HCT116 (cell line): ENCODE measurements at regions not wholly inside any gene's neighbourhood (a gene's known extent, or its start where the extent isn't known, plus 50 kb on each side); places are given as distances from the start of the nearest gene placed in this dataset.

Source experiments
- ATAC-seq: fragments of 200-7000 bp; cut with Tn5 transposase; 2 replicates; pipeline ENCODE4 v1.9.1; 2020; ENCODE audit warnings: mild to moderate bottlenecking, moderate library complexity
- BruUV-seq: library from RNA; stranded (reverse); fragments of 400-500 nt; replicated peaks from 2 replicates; lab custom pipeline; 2021; lab: Mats Ljungman, UMichigan
- CTCF ChIA-PET: fragments of 300-600 bp; sonication (Branson Sonifier 250); formaldehyde crosslinking; loops from one replicate; lab custom pipeline; 2021; ENCODE audit warnings: antibody characterized with exemption; lab: Charles Lee
- POLR2A ChIA-PET: fragments of 300-600, 350-600 bp; sonication (Branson Sonifier 250); formaldehyde crosslinking; loops from one replicate; lab custom pipeline; 2021; ENCODE audit warnings: antibody characterized with exemption; lab: Charles Lee
- RAD21 ChIA-PET, 2 experiments: fragments of 300-600 bp; sonication (Branson Sonifier 250); formaldehyde crosslinking; loops; one replicate each; lab custom pipeline; 2023; ENCODE audit warnings: low total read pairs in 2 of 2; ENCODE audit not compliant: uncharacterized antibody in 2 of 2, unreplicated experiment in 2 of 2, low non-redundant PET in 1 of 2; lab: Charles Lee
- DNase-seq: peaks from one replicate; pipeline ENCODE4 v3.0.0-alpha.2; 2010; ENCODE audit warnings: low read depth, low spot score
- H2AFZ ChIP-seq: fragments of 200-600 bp; shearing (Covaris generic), sonication (generic); 2 replicates; pipeline ENCODE4 v1.6.1; 2017; ENCODE audit warnings: low read depth, mixed run types, mixed read lengths, antibody characterized with exemption, low read length; ENCODE audit not compliant: poor library complexity, severe bottlenecking
- H3K27ac ChIP-seq: 2 replicates; pipeline ENCODE4 v1.5.1; 2012; ENCODE audit warnings: low read depth, low read length
- H3K27me3 ChIP-seq: fragments of 200-600 bp; sonication (generic); 2 replicates; pipeline ENCODE4 v1.6.1; 2016; ENCODE audit warnings: mixed run types, low read length, mixed read lengths; ENCODE audit not compliant: insufficient read depth
- H3K36me3 ChIP-seq, 2 experiments: fragments of 200-500 bp in 1 of 2; fragments of 200-600 bp in 1 of 2; sonication (Bioruptor generic) in 1 of 2; sonication (generic) in 1 of 2; 2 replicates each; pipeline versions ENCODE4 v1.5.1 to v1.6.1; 2014 to 2016; ENCODE audit warnings: low read length in 2 of 2, inconsistent platforms in 1 of 2, mixed read lengths in 1 of 2, mixed run types in 1 of 2; ENCODE audit not compliant: insufficient read depth in 2 of 2, control insufficient read depth in 1 of 2
- H3K4me1 ChIP-seq, 2 experiments: fragments of 200-600 bp in 1 of 2; sonication (generic) in 1 of 2; 2 replicates each; pipeline versions ENCODE4 v1.5.1 to v1.6.1; 2012 to 2017; ENCODE audit warnings: low read length in 2 of 2, inconsistent platforms in 1 of 2, mild to moderate bottlenecking in 1 of 2, mixed read lengths in 1 of 2, mixed run types in 1 of 2, moderate library complexity in 1 of 2; ENCODE audit not compliant: insufficient read depth in 2 of 2, control insufficient read depth in 1 of 2
- H3K4me2 ChIP-seq: fragments of 200-600 bp; sonication (generic); 2 replicates; pipeline ENCODE4 v1.6.1; 2017; ENCODE audit warnings: mixed run types, low read length, mixed read lengths
- H3K4me3 ChIP-seq, 2 experiments: fragments of 200-600 bp in 1 of 2; sonication (generic) in 1 of 2; replicated peaks in 1 of 2; 2 replicates each; pipeline ENCODE4 v1.5.1; 2011 to 2016; ENCODE audit warnings: low read length in 2 of 2, control low read depth in 1 of 2, low read depth in 1 of 2, mild to moderate bottlenecking in 1 of 2, mixed read lengths in 1 of 2, mixed run types in 1 of 2
- H3K79me2 ChIP-seq: fragments of 200-600 bp; sonication (generic); 2 replicates; pipeline ENCODE4 v1.6.1; 2017; ENCODE audit warnings: mild to moderate bottlenecking, mixed run types, low read length, moderate library complexity, mixed read lengths; ENCODE audit not compliant: insufficient read depth
- H3K9ac ChIP-seq: fragments of 200-600 bp; sonication (generic); 2 replicates; pipeline ENCODE4 v1.6.1; 2016; ENCODE audit warnings: low read length, mixed read lengths
- H3K9me2 ChIP-seq: fragments of 200-600 bp; sonication (generic), shearing (Covaris generic); 2 replicates; pipeline ENCODE4 v1.6.1; 2017; ENCODE audit warnings: mixed run types, mild to moderate bottlenecking, moderate library complexity; ENCODE audit not compliant: insufficient read depth
- H3K9me3 ChIP-seq, 2 experiments: fragments of 200-500 bp in 1 of 2; fragments of 200-600 bp in 1 of 2; sonication (Bioruptor generic) in 1 of 2; sonication (generic) in 1 of 2; 2 replicates each; pipeline ENCODE4 v1.6.1; 2014 to 2017; ENCODE audit warnings: low read length in 2 of 2, mixed read lengths in 2 of 2, inconsistent platforms in 1 of 2, low read depth in 1 of 2, mild to moderate bottlenecking in 1 of 2, mixed run types in 1 of 2, moderate library complexity in 1 of 2; ENCODE audit not compliant: control insufficient read depth in 1 of 2, insufficient read depth in 1 of 2
- H4K20me1 ChIP-seq: fragments of 200-600 bp; sonication (generic), shearing (Covaris generic); 2 replicates; pipeline ENCODE4 v1.6.1; 2017; ENCODE audit warnings: mixed run types, mild to moderate bottlenecking, moderate library complexity; ENCODE audit not compliant: insufficient read depth
- ATF3 ChIP-seq: IDR thresholded peaks from 2 replicates; pipeline ENCODE4 v1.6.1; 2012
- CBX3 ChIP-seq: IDR thresholded peaks from 2 replicates; pipeline ENCODE4 v1.6.1; 2012; ENCODE audit warnings: low read depth
- CEBPB ChIP-seq: IDR thresholded peaks from 2 replicates; pipeline ENCODE4 v1.6.1; 2012; ENCODE audit warnings: low read depth
- CTCF ChIP-seq, 3 experiments: fragments of 200-600 bp in 1 of 3; sonication (generic) in 1 of 3; IDR thresholded peaks in 2 of 3; conservative IDR thresholded peaks in 1 of 3; 2 replicates each; pipeline ENCODE4 v1.5.1; 2012 to 2017; ENCODE audit warnings: low read depth in 2 of 3, low read length in 2 of 3, antibody characterized with exemption in 1 of 3, borderline replicate concordance in 1 of 3, control low read depth in 1 of 3, mild to moderate bottlenecking in 1 of 3, mixed read lengths in 1 of 3, mixed run types in 1 of 3, moderate library complexity in 1 of 3; ENCODE audit not compliant: insufficient read depth in 1 of 3
- EGR1 ChIP-seq: IDR thresholded peaks from 2 replicates; pipeline ENCODE4 v1.6.1; 2012; ENCODE audit warnings: low read depth
- EZH2 ChIP-seq: fragments of 200-600 bp; sonication (generic); IDR thresholded peaks from 2 replicates; pipeline ENCODE4 v1.6.1; 2017; ENCODE audit warnings: antibody characterized with exemption, mixed run types
- MAX ChIP-seq: IDR thresholded peaks from 2 replicates; pipeline ENCODE4 v1.6.1; 2012
- RAD21 ChIP-seq: IDR thresholded peaks from 2 replicates; pipeline ENCODE4 v1.6.1; 2012; ENCODE audit warnings: low read depth, mild to moderate bottlenecking
- REST ChIP-seq: IDR thresholded peaks from 2 replicates; pipeline ENCODE4 v1.6.1; 2012; ENCODE audit warnings: low read depth
- SIN3A ChIP-seq: IDR thresholded peaks from 2 replicates; pipeline ENCODE4 v1.6.1; 2012; ENCODE audit warnings: low read depth
- SP1 ChIP-seq: IDR thresholded peaks from 2 replicates; pipeline ENCODE4 v1.6.1; 2012; ENCODE audit warnings: low read depth
- SRF ChIP-seq: IDR thresholded peaks from 2 replicates; pipeline ENCODE4 v1.6.1; 2012; ENCODE audit warnings: low read depth
- TCF7L2 ChIP-seq: IDR thresholded peaks from 2 replicates; pipeline ENCODE4 v1.7.0; 2011; ENCODE audit warnings: borderline replicate concordance, inconsistent platforms; ENCODE audit not compliant: insufficient read depth, insufficient read length; ENCODE audit errors: extremely low read depth
- YY1 ChIP-seq: IDR thresholded peaks from 2 replicates; pipeline ENCODE4 v1.6.1; 2011; ENCODE audit warnings: low read length, low read depth, moderate library complexity, mild to moderate bottlenecking; ENCODE audit not compliant: insufficient replicate concordance; ENCODE audit errors: extremely low read depth
- ZBTB33 ChIP-seq: IDR thresholded peaks from 2 replicates; pipeline ENCODE4 v1.6.1; 2011; ENCODE audit warnings: mild to moderate bottlenecking, low read length, moderate library complexity; ENCODE audit not compliant: insufficient replicate concordance; ENCODE audit errors: extremely low read depth
- intact Hi-C: fragments of 100-400 bp; cut with micrococcal nuclease; formaldehyde crosslinking; loops from 2 replicates; pipeline ENCODE4 v1.10.0; 2022

GRCh38 chr2:173651891-173652290, 297.2 kb downstream of the CDCA7 start:
- no peaks in the 10 kb centered on the region for H3K9me3 ChIP-seq
- H2AFZ ChIP-seq, result no peak overlapping the region
- H4K20me1 ChIP-seq, result no peaks in the 10 kb centered on the region
- peak overlapping the region; percentile 56 for H3K9ac ChIP-seq
- intact Hi-C loops, result loop anchor here (5.0 kb wide), 1 partner anchor 60 kb away; no protein-coding TSS in a partner anchor
- H3K27ac ChIP-seq, result peak overlapping the region; percentile 61
- TF ChIP-seq EZH2 (no peak), ATF3 (no peak), RAD21 (no peak), CBX3 (no peak), SRF (no peak), SIN3A (no peak), EGR1 (no peak), ZBTB33 (no peak), CEBPB (no peak), TCF7L2 (no peak), YY1 (no peak), REST (no peak), SP1 (no peak), MAX (no peak), CTCF (IDR thresholded peaks at IDR 0.05 in 2 of 3, conservative IDR thresholded peaks at IDR 0.05 in 1 of 3; ENCODE audit: borderline replicate concordance in 1 of 3, insufficient read depth in 1 of 3, low read depth in 2 of 3, low read length in 2 of 3) (no peak)
- ChIA-PET RAD21 (no interaction called here), POLR2A (no interaction called here), CTCF (no interaction called here)
- no peaks in the 10 kb centered on the region for H3K9me2 ChIP-seq
- peaks cover 19 to 35% of the 10 kb centered on the region in 2 experiments for H3K4me1 ChIP-seq
- H3K4me2 ChIP-seq, result peak overlapping the region; percentile 69
- DNase-seq (no peak), ATAC-seq (no peak)
- H3K27me3 ChIP-seq, result no peaks in the 10 kb centered on the region
- H3K79me2 ChIP-seq, result no peaks in the 10 kb centered on the region
- BruUV-seq, result no TSS peak
- H3K36me3 ChIP-seq, result no peaks in the 10 kb centered on the region
- peak overlapping the region in 1 of 2 experiments; percentile 31; a peak in 2 of 4 replicates for H3K4me3 ChIP-seq
